ENCODE measurements at regions not wholly inside any gene's neighbourhood (a gene's known extent, or its start where the extent isn't known, plus 50 kb on each side); places are given as distances from the start of the nearest gene placed in this dataset.

DNA sequence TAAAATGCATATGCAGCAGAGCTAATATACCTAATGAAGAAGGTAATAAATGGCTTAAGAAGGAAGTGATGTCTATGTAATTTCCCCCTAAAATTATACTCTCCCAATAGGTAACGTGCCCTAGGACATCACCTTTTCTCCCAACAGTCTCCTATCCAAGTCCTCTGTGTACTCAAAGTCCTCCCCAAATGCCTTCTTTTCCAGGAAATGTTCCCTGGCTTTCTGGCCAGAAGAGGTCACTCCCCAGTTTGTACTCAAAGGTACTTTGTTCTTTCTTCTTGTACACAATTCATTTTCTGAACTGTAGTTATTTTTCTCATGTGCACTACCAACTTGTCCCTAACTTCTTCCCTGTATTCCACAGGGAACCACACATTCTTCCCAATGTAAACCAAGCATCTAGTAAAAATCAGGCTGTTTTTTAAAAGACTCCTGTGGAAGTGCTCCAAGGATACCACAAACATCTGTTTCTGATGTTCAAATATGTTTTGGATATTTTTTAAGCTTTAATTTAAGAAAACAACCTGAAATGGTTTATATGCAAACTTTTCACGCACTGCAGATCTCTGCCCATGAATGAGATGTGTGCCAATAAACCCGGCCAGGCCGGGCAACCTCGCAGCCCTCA is 262.3 kb upstream of the KLF14 start:
- DNase-seq (ENCODE audit: low spot score): no peak

DNA sequence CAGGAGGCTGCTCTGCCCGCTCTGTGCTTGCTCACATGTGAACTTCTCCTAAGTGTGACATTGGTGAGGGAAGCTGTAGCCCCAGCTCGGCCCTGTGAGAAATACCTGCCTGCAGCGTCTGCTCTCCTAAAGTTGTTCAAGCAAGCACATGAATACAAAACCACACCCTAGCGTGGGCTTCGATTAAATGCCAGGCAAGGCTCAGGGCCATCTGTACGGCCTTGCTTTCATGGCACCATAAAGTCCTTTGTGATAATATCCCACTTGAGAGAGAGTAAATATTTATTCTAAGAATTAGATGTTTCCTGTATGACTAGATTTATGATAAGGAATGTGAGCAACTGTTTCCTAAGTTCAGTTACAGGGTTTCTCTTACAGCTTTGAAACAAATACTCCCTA is 262.8 kb upstream of the KLF14 start:
- peak; percentile 23 for DNase-seq (ENCODE audit: low spot score)

DNA sequence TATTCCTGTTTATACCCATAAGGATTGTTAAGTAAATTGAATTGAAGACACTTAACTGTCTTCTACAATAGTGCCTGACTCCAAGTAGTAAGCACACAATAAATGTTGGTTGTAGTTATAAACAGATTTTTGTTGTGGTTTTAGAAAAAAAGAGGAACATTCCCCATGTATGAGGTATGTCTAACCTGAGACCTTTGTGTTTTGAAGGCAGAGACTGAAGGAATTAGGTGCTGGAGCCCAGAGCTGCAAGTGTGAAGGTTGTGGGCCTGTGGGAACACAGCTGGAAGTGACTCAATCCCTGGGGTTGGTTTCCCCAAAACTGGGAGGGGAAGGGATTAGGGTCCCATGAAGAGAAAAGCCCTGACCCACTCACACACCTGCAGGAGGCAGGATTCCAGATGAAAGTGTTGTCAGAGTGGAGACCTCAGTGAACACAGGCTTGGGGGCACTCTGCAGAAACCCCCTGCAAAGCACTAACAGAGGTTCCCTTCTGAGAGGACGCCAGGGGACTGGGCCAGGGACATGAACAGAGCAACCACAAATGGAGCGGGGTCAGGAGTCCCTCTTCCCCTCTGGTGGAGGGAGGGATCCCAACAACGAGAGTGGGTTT is 265.1 kb upstream of the KLF14 start:
- DNase-seq (ENCODE audit: low spot score): no peak

DNA sequence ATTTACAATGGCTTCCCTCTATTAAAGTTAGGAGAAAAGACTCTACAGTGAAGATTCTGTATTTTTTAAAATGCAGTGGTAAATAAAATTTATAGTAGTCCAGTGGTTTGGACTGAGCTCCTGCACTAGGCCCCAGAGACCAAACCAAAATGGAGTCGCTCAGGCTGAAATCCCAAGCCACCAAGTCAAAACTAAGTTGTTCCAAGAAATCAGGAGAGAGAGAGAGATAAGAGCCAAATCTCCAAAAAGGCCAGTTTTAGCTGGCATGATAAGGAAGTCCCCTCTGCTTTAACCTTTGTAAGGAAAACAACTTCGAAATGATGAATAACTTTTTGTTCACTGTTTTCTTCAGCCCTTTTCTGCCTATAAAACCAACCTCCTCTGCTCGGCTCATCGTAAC is 265.9 kb upstream of the KLF14 start:
- no peak for DNase-seq (ENCODE audit: low spot score)

DNA sequence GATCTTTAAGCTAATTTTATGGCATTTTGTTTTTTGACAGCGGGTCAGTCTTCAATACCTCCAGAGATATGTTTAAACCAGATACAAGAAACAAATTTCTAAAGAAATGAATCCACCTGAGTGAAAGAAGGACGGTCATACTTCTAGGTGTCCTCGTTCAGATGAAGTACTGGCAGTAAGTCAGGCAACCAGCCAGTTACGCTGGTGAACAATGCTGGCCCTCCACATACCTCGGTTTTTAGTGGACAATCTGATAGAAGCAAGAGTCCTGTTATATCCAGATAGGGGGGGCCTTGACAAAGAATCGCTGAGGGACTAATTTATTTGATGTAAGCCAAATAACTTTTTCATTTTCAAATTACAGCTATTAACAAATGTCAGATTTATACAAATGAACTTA is 266.4 kb upstream of the KLF14 start:
- DNase-seq (ENCODE audit: low spot score): no peak

DNA sequence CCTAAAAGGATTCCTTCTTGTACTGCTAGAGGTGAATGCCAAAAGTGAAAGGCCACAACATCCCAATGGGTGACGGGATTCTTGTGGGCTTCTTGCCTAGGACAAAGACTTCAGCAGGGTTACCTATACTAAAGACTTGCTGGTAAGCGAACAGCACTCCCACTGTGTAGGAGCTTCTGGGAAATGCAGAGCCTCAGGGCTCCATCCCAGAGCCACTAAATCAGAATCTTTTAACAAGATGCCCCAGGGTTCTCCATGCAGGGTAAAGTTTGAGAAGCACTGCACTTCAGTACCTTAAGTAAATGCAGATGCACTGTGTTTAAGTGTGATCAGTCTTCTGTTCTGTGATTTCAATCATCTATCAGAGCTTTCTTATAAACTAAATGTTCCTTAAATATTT is 266.9 kb upstream of the KLF14 start:
- no peak for DNase-seq (ENCODE audit: low spot score)

DNA sequence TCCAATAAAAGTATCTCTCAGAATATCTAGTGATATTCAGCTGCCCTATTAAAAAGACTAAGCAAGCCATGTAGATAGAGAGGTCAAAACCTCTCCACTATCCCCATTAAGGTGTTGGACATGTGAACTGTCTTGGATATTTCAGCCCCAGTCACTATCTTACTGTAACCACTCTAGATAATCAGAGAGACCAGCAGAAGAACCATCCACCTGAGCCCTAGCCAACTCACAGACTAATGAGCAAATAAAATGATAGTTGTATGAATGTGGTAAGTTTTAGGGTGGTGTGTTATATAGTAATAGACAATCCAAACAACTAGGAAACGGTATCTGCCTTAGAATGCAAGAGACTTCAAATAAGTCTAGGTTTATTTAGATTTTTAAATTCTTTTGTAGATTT is 268.6 kb upstream of the KLF14 start:
- no peak for DNase-seq (ENCODE audit: low spot score)

DNA sequence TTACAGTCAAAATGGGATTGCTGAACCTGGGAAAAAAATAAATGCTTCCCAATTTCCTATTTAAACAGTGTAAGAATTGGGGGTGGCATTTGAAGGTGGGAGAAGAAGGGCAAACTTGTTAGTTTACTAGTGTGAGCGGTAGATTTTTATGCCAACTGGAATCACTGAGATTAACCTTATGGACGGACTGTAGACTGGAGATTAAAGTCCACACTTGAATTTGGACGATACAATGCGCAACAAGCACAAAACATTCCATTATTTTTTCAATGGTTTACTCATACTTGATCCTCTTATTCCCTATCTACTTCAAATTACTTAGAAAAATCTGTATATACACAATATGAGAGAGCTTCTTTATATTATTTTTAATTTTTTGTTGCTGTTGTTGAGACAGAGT is 269.6 kb upstream of the KLF14 start:
- no peak for DNase-seq (ENCODE audit: low spot score)

DNA sequence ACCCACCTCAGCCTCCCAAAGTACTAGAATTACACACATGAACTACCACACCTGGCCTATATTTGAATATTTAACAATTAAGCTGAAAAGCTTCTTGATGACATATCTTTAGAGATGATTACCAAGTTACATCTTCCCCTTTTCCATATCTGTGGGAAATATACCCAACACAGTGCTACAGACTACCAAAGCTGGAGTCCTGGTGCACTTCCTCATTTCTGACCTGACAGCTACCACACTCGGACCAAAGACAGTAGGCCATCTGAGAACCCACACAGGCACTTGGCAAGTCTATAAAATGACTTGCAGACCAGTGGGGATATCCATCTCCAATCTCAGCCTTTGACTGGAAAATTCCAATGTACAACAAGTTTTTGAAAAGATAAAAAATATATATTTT is 270.4 kb upstream of the KLF14 start:
- DNase-seq (ENCODE audit: low spot score): no peak

DNA sequence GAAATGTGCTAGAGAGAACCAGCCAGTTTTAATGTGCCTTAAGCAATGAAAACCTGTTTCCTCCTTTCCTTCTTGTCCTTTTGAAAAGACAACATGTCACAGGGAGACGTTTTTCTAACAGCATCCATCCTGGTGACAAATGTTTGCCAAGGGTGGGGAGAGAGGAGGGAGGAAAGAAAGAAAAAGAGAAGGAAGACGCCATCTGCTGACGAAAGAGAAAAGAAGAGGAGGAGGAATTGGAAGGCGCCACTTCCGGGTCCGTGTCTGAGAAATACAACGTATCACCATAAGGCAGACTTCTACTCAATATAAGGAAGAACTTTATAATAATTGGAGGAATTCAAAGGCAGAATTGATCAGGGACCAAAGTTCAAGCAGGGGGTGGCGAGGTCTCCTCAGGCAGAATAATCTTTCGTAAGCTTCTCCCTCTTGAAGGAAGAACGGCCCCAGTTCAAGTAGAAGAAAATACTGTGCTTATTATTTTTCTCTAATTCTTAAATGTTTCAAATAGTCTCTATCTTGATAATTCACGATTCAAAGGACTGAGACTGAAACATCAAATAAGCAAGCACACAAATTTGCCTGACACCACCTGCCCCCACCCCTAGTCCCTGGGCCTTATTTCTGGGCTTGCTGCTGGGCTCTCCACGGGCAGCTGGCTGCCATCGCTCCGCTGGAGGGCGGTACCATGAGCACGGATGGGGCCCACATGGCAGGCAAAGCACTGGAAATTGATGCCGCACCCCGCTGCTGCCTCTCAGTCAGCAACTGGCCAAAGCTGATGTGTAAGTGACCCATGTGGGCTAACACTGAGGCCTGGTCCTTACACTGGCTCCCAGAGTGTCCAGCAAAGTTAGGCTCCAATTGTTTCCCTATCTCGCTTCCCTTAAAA is 273.7 kb upstream of the KLF14 start:
- DNase-seq (ENCODE audit: low spot score): peak; percentile 66

DNA sequence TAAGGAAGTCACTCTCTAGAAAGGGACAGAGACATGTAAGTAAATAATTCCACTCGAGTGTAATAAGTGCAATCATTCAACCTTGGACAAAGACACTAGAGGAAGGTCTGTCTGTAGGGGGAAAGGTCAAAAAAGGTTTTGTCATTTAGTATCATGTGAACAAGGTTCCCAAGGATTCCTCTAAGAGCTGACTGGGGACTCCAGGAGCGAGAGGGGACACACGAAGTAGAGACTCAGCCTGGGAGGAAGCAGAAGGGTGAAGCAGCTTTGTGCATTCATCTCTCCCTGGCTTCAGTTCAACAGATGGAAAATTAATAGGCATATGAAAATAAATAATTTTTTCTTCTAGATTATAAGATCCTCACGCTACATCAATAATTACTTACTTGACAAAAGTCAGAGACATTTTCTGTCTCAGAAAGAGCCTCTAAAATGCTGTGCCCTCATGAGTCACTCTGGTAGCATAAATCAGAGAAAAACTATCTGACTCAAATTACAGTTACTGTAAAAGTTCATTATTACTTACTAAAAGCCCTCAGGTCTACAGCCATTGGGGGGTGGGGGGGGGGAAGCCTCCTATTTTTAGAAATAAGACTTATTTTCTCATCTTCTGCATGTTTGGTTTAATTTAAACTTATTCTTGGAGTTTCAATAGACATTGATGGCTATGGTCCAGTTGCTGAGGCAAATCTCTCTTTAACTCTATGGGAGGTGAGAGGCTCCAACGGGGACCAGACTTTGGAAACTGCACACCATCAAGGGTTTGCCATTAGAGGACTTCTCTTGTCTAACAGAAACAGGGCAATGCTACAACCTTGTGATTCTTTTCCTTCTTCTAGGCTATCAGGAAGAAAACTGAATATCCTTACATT is 275.1 kb upstream of the KLF14 start:
- no peak for DNase-seq (ENCODE audit: low spot score)

DNA sequence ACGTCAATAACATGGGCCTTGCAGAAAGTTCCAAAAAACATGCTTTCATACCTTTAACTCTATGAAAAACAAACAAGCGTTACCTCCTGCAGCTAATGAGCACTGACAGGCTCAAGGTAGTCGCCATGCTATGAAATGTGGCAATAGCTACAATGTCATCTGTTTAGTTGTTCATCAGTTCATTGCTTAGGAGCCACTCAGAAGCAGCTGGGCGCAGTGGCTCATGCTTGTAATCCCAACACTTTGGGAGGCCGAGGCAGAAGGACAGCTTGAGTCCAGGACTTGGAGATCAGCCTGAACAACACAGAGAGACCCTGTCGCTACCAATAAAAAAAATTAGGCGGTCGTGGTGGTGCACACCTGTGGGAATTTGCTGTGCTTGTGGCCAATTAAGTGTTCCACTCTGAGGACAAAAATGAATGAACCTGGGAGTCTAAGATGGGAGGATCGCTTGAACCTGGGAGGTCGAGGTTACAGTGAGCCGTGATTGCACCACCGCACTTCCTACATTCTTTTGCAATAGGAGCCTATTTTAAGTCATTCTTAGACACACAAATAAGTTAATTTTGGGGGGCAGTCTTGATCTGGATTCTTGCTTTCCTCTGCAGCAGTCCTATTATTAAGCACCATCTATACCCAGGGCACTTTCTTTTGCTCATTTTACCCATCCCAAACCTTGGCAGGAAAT is 276.2 kb upstream of the KLF14 start:
- DNase-seq (ENCODE audit: low spot score): no peak

DNA sequence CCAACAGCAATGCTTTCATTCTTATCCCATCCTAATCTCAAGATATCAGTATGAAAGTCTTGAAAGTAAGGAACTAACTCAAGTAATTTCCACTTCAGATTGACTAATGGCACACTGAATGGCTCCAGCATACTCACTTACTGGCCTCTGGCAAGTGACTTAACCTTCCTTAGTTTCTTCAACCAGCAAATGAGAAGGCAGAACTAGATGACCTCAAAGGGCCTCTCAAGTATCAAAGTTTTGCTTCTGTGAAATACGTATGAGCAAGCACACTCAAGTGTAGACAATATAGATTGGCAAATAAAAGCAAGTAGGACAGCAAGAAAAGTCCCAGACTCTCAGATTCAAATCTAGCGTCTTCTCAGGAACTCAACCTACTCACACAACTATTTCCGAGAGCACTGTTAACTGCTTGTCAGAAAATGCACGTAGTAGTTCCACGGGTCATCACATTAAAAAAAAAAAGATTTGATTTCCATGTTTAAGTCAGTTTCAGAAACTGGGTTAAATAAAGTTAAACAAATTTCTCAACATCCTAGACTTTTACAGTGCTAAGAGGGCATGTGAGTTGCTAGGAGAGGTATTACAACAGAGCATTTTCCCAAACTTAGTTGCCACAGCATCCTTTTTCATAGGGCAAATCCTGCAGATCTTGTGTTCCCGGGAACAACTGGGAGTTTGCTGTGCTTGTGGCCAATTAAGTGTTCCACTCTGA is 276.9 kb upstream of the KLF14 start:
- no peak for DNase-seq (ENCODE audit: low spot score)

DNA sequence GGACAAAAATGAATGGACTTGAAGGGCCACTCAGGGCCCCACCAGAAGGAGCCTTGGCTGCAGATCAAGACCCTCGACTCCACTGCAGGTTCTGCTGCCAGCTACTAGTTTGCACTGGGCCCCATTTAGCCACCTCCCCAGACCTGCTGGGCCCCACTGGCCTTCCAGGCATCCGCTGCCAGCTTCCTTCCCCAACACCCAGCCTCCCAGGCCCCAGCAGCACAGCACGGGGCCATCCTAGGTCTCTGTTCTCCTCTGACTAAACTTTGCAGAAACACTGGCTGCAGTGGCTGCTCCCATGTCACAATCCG is 277.4 kb upstream of the KLF14 start:
- no peak for DNase-seq (ENCODE audit: low spot score)

DNA sequence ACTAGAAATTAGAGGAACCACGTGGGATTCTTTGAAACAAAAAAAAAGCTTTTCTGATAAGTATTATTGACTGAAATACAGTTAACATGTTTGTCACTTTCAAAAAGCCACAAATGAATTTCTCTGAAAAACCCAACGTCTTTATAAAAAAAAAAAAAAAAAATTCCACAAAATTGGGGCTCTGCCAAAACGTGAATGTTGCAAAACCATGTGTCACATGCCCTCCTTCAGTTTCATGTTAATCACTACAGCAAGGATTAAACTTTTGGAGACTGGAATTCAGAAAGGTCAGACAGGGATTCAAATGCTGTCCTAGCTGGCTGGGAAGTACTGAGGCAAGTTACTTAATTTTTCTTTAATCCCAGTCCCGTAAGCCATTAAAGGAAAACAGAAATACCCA is 278.0 kb upstream of the KLF14 start:
- DNase-seq (ENCODE audit: low spot score): peak; percentile 36

DNA sequence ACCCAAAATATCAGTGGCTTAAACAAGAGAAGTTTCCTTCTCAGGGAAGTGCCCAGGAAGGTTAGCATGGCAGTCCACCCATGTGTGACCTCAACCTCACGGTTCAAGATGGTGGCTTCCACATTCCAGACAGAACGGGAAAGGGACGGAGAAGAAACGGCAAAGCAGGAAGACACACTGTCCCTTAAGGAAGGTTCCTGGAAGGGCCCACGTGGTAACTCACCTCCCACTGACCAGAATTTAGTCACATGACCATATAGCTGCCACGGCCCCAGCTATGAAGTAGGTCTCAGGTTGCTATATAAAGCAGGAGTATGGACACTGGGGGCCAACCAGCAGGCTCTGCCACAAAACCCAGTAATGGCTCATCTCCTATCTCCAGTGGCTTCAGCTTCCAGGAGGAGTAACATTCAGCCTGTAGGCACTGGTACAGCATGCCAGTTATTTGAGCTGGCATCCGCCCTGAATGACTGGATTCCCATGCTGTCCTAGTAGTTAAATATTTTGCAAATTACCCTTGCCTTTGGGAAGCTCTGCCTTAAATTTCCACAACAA is 278.5 kb upstream of the KLF14 start:
- no peak for DNase-seq (ENCODE audit: low spot score)

DNA sequence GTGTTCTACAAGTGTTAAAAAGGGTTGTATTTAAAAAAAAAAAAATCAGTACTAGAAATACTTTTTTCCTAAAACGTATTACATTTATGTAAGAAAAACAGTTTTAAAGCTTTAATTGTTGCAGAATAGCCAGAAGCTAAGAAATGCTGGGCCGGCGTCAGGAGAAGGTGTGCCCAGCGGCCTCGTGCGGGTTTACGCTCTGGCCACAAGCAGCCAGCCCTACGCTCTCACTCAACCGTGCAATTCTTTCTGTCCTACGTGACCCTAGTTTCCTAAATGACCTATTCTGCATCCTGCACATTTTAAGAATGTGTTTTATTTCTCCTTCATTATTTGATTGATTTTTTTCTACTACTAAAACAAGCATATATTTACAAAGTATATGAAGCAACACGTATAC is 279.7 kb upstream of the KLF14 start:
- no peak for DNase-seq (ENCODE audit: low spot score)

DNA sequence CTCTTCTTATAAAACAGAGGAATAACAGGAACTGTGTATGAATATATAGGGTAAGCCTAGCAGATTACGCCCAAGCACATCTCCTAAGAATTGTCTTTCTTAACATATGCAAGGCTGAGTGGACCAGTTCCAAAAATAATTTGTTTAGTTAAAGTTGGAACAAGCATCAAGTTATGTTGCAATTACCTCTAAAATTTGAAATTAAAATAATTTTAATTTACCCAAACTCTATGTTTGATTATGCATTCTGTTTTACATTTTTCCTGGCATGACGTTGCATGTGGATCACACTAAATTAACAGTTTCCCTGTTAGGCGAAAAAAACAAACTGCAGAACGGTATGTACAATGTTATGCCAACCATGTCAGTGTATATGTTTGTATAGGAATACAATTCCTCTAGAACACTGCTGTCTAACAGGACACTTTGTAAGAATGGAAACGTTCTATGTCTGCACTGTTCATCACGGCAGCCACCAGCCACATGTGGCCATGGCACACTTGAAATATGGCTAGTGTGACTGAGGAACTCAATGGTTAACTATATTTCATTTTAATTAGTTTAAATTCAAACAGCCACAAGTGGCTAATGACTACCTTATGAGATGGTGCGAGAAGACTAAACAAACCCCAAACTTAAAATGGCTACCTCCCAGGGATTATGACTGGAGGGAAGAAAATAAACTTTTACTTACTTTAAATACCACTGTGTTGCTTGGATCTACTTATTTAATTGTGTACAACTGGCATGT is 281.1 kb upstream of the KLF14 start:
- DNase-seq (ENCODE audit: low spot score): no peak

DNA sequence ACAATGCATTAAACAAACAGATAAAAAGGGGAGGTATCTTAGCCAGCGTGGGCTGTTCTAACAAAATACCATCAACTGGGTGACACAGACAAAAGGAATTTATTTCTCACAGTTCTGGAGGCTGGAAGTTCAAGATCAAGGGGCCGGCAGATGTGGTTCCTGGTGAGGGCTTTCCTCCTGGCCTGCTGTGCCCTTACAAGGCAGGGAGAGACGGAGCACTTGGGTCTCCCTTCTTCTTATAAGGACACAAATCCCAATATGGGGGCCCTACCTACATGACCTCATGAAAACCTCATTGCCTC is 281.6 kb upstream of the KLF14 start:
- peak; percentile 26 for DNase-seq (ENCODE audit: low spot score)

DNA sequence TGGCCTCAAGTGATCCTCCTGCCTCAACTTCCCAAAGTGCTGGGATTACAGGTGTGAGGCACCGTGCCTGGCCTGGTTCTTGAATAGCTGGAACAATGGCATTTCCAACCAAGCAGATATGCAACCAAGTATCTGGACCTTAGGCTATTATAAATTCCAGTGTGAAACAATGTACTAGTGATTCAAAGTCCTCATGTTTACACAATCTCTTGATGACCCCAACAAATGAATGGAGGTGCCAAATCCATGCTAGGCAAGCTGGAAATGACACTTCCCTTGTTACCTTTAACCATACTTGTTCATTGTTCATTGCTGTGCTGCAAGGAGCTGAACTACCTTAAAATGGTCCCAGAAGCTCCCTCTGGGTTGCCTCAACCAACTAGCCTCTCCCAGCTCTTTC is 282.2 kb upstream of the KLF14 start:
- no peak for DNase-seq (ENCODE audit: low spot score)

Data from A172 (cell line).